ENCODE measurements at regions not wholly inside any gene's neighbourhood (a gene's known extent, or its start where the extent isn't known, plus 50 kb on each side); places are given as distances from the start of the nearest gene placed in this dataset.

DNA sequence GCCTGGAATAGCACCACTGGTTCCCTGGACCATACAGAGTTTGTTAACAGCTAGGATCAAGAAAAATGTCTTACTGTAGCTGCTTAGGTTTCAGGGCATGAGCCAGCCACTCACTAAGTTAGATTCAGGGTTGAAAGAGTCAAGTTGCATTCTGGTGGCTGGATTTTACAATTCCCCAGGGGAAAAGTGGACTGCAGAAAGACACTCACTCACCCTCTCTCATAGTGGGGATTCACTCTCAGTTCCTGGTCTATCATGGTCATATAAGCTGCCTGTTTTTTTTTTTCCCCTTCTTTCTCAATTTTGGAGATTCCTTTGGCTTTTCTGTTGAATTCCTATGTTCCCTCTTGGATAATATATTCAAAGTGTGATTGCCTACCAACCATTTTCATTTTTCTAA lies 744.2 kb upstream of the GRIA3 start:
- no peak for DNase-seq

DNA sequence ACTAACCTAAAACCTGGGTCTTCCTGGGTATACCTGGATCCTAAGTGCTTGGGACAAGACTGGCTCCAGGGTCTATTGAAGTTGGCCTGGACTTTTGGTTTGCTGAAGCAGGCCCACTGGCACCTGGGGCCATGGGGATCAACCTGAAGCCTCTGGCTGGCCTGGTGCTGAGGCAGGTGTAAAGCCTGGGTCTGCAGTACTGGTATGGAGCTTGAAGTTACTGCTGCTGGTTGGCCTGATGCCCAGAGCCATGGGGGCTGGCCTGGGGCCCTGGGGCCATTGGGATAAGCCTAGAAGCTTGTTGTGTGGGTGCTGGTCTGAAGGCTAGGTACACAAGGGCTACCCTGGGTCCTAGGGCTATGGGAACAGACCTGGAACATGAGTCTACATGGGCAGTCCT lies 743.2 kb upstream of the GRIA3 start:
- no peak for DNase-seq

DNA sequence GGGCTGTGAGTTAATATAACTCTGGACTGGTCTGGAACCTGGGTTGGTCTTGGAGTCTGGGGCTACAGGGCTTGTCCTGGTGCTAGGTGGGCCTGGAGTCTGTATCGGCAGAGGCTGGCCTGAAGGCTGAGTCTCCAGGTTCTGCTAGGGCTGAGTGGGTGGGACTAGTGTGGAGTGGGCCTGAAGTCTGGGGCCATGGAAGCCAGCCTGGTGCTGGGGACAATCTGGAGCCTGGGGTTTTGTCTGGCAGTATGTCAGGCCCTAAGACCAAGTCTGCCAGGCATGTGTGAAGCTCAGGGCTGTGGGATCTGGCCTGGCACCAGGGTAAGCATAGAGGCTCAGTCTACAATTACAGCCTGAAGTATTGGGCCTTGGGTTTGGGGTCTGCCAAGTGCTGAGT lies 742.6 kb upstream of the GRIA3 start:
- DNase-seq, result no peak

DNA sequence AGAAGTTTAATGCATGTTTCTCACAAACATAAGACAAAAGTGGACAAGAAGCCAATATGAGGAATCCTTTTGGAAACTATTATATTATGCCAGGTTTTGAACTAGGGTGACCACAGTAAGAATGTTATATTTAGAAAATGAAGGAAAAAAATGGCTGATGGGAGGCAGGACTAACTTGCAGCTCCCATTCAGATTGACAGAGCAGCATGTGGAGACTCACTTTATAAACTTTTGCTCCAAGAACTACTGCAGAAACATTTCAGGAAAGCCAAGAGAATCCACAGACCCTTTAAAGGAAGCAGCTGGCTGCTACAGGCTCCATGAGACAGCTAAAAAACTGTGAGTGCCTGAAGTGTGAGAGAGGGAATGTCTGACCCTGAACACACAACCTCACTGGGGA lies 738.6 kb upstream of the GRIA3 start:
- no peak for DNase-seq

DNA sequence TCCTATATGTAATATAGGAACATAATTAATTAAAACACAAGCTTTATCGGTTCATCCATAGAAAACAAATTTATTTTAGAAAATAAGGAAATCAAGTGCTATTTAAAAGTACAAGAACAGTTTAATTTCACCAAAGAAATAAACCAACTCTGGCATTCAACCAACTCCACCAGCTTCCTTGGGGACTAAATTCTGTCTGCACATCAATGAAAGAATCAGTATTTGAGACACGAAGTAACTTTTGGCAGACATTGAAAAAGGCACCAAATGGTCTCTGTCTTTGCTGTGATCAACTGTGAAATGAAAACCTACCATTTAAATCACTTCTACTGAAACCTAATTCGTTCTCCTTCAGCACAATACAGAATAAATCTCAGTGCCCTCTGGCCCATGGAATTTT lies 719.7 kb upstream of the GRIA3 start:
- no peak for DNase-seq

DNA sequence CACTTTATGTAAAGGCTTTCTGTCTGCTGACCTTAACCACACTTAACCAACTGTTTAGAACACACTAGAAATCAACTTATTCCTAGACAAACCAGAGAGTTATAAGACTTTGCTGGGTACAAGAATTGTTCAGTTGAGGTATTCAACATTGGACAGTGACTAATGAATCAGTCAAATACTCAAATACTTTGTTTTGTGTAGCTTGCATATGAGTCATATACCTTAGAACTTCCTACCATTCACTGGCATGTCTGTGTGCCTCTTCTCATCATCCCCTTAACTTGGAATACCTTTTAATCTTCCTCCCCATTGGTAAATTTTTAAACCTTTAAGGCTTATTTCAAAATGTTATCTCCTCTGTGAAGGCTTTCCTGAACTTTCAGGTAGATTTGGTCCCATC lies 708.8 kb upstream of the GRIA3 start:
- no peak for DNase-seq

DNA sequence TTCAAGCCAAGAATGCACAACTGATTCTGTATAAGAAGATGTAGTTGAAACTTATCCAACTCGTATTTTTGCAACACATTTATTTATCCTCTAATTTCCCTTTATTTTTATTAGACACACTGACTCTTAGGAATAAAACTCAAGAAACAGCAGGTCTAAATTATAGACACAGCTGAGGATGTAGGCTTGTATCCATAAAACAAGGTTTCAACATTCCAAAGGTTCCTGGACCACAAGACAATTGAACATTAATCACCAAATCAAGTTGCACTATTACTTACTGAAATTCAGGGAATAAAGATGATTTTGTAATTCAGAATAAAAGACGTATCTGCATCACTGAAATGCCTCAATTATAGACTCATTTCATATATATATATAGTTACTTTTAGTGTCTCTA lies 683.5 kb upstream of the GRIA3 start:
- DNase-seq, result no peak

DNA sequence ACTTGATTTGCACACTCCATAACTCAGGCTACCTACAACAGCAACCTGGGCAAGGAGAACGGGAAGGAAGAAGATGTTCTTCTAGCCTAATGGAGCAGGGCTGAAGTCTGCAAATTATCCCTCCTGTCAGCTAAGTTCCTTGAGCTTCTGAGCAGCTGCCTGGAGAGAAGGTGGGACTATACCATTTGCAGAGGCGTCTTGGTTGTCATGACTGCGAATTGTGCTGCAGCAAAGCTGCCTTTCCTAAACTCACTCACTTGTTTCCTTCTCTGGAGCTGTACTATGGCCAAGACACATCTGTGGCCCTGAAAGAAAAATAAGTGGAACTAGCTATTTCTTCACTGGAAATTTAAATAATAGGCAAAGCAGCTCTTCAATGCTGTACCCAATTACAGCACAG lies 682.4 kb upstream of the GRIA3 start:
- no peak for DNase-seq

DNA sequence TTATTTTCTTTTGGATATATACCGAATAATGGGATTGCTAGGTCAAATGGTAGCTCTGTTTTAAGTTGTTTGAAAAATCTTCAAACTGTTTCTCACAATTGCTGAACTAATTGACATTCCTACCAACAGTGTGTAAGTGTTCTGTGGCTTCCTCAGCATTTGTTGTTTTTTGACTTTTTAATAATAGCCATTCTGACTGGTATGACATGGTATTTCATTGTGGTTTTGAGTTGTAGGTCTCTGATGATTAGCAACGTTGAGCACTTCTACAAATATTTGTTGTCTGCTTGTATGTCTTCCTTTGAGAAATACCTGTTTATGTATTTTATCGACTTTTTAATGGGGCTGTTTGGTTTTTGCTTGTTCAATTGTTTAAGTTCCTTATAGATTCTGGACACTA lies 680.1 kb upstream of the GRIA3 start:
- no peak for DNase-seq

DNA sequence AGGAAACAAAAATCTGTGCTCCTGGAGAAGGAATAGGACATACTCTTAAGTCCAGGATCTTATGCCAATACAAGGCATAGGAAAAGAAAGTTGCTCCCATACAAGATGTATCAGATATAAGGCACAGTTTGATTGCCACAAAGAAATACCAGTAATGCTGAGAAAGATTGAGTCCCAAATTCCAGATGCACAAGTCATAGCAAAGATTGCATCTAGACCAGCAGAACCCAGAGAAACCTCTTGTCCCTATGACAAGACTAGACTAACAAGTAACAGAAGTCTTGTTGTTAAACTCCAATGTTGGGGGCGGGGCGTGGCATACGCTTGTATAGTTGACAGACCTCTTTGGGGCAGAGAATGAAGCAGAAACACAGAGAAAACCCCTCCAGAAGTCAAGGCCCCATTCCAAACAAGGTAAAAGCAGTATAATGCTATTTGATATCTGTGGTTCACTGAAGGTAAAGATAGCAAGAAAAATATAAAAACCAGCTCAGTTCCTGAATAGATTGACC lies 671.5 kb upstream of the GRIA3 start:
- no peak for DNase-seq

DNA sequence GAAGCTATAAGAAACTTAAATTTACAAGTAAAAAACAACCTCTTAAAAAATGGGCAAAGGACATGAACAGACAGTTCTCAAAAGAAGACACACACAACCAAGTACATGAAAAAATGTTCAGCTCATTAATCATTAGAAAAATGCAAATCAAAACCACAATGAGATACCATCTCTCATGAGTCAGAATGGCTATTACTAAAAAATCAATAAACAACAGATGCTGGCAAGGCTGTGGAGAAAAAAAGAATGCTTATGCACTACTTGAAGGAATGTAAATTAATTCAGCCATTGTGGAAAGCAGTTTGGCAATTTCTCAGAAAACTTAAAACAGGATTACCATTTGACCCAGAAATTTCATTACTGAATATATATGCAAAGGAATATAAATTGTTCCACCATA lies 666.3 kb upstream of the GRIA3 start:
- DNase-seq, result no peak

DNA sequence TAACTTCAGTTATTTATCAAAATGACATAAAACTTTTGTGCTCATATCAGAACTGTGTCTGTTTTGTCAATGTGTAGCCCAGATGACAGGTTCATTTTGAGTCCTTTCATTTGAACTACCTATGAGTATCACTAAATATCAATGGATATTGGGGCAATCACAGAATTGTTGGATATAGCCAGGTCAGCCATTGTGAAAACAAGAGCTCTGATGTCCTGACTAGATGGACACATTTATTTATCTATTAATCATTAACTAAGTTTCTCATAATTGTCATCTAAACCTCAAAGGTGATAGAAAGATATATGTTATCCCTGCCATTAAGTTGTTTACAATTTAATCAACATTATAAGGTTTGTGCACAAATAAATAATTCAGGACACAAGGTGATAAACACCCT lies 638.3 kb upstream of the GRIA3 start:
- DNase-seq, result no peak

DNA sequence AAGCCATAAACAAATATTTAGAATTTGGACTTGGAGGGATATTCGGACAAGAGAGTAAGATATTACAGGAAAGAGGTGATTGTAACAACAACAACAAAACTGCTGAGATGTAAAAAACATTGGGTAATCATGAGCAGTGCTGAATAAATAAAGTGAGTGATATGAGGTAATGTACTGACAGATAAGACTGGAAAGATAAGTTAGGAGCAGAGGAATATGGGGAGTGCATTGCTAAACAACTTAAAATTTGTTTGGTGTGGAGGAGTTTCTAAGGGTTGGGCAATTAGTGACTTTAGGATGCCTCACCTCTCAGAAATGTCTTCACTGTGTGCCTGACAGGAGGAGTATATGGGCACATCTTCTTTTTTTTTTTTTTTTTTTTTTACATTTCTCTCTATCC lies 637.8 kb upstream of the GRIA3 start:
- no peak for DNase-seq

DNA sequence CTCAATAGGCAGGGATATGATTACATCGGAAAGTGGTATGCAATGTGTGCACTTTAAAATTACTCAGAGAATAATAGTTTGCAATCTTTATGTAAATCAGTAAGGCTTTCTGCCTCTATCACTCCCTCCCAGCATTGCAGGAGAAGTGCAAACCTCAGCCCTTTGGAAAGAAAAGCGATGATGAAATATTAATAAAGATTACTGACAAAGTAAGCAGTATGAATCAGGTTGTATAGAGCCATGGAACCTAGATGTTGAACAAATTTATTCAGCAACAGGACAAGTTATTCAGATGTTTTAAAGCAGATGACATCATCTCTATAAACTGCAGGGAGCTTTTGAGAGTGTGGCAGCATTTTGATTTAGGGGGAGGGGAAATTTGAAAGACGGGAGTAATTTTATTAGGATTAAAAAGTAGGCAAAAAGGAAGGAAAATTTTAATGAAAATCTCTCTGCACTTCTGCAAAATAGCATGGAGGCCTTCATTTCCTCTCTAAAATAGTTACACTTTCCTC lies 631.7 kb upstream of the GRIA3 start:
- no peak for DNase-seq

DNA sequence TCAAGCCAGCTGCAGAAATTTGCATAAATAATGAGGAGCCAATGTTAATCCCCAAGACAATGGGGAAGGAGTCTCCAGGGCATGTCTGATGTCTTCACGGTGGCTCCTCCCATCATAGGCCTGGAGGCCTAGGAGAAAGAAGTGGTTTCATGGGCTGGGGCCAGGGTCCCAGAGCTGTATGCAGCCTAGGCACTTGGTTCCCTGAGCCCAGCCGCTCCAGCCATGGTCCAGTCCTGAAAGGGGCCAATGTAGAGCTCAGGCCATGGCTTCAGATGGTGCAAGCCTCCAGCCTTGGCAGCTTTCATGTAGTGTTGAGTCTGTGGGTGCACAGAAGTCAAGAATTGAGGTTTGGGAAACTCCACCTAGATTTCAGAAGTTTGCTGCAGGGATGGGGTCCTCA lies 628.2 kb upstream of the GRIA3 start:
- no peak for DNase-seq

DNA sequence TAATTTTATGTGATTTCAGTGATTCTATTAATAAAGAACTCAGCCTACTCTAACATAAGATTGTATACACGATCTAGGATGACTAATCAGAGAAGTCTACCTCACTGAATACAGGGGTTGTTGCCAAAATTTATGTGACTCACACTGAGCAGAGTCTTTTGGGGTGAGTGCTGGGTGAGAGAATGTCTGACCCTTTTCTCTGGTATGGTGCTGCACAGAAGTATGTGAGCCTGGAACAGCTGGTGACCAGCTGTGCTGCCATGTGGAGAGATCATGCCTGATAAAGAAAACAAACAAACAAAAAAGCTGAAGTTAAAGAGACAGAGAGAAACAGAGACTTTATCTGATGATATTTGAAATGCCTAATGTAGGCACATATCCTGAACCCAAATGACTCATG lies 618.1 kb upstream of the GRIA3 start:
- DNase-seq, result peak; percentile 3

DNA sequence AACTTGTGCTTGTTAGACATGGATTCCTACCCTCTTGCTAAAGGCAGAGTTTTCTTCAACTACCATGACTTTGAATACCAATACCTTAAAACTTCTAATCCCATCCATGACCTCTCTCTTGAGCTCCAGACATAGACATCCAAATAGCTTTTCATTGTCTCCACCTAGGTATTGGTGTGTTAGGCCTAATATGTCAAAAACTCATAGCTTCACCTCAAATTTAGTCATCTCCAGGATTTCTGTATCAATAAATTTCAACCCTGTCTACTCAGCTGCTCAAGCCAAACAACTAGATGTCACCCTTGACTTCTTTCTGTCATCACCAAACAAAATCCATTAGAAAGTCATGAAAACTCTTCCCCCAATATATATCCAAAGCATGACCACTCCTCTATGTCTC lies 617.7 kb upstream of the GRIA3 start:
- no peak for DNase-seq

DNA sequence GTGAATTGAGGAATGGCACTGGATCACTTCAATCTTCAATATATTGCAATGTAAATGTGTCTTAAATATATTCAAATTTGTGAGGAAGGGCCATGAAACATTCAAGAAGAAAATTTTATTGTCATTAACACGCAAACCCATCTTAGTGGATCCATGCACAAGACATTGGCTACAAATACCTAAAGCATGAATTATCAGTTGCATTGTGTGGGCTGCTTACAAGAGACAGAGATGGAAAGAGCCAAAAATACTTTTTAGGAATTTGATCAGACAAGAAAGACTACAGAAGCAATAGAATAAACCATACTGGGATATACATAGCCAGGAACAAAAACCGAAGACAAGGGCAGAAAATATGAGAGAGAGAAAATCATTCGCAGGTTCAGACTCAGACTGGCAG lies 616.2 kb upstream of the GRIA3 start:
- DNase-seq, result no peak

DNA sequence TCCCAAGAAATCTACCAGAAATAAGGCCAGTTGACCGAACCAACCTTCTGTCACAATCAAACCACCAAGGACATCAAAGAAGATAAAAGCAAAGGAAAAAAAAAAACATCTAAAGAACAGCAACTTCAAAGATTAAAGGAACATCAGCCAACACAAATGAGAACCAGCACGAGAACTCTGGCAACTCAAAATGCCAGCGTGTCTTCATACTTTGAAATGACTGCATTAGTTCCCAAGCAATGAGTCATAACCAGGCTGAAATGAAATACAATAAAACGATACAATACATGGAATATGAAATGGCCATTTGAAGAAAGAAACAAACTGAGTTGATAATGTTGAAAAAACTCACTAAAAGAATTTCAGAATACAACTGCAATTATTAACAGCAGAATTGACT lies 611.6 kb upstream of the GRIA3 start:
- DNase-seq, result no peak

DNA sequence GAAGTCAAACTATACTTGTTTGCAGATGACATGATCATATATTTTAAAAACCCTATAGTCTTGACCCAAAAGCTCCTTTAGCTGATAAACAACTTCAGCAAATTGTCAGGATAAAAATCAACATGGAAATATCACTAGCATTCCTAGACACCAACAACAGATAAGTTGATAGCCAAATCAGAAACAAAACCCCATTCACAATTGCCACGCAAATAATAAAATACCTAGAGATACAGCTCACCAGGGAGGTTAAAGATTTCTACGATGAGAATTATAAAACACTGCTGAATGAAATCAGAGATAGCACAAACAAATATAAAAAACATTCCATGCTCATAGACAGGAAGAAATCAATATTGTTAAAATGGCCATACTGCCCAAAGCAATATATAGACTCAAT lies 605.0 kb upstream of the GRIA3 start:
- DNase-seq, result no peak

DNA sequence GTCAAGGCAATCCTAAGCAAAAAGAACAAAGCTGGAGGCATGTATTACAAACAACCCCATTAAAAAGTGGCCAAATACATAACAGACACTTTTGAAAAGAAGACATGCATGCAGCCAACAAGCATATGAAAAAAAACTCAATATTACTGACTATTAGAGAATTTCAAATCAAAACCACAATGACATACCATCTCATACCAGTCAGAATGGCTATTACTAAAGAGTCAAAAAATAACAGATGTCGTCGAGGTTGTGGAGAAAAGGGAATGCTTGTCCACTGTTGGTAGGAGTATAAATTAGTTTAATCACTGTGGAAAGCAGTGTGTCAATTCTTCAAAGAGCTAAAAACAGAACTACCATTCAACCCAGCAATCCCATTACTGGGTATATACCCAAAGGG lies 604.6 kb upstream of the GRIA3 start:
- DNase-seq, result no peak

DNA sequence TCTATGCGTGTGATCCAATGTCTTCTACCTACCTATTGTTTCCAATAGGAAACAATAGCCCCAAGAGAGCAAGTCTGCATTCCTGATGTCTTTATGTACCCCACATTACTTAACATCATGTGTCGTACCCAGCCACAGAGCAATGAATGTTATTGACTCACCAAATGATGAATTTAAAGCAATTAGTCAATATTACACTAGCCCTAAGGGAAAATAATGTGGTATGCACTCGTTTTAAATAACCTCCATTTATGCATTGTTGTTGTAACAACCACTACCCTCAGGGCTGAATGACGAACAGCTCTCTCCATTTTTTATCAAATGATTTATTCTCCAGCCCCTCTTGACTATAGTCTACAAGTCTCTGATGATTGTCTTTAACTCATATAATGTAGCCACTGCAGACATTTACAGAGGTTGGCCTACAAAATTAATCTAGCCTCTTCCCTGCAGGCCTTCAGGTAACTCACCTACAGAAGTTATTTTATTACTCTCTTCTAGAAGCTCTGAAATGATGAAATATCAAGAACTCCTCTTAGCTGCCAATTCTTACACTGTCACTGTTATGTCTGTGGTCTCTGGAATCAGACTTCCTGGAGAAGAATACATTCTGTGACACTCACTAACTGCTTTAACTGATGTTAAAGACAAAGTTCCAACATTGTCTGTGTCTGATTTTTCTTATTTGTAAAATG lies 601.7 kb upstream of the GRIA3 start:
- DNase-seq, result no peak

DNA sequence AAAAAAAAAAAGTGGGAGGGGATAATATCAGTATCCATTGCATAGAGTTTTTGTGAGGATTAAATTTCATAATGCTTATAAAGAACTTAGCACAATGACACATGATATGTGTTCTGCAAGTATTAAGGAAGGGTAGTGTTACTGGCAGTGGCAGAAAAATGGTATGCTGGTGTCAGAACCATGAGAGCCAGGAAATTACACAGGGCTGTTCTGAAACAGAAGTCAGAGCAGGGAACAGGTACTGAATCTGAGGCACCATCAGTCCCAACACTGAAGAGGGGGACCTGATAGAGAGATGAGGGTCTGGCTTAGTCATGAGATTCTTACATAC lies 601.1 kb upstream of the GRIA3 start:
- no peak for DNase-seq

DNA sequence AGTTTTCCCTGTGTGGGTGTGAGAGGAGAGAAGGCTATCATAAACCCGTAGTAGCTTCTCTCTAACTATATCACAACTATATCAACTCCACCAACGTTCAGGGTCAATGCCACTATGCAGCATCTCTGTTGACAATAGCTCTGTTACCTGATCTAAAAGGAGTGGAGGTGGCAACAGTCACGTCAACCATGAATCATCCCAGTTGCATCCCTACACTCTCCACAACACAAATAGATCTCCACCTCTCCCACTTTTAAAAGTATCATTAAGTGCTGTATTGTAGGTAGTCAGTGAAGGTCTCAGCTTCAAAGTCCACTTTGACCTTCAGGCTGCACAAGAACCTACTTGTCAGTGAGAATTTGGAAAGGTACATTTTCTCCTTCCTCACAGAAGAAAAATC lies 600.5 kb upstream of the GRIA3 start:
- no peak for DNase-seq

DNA sequence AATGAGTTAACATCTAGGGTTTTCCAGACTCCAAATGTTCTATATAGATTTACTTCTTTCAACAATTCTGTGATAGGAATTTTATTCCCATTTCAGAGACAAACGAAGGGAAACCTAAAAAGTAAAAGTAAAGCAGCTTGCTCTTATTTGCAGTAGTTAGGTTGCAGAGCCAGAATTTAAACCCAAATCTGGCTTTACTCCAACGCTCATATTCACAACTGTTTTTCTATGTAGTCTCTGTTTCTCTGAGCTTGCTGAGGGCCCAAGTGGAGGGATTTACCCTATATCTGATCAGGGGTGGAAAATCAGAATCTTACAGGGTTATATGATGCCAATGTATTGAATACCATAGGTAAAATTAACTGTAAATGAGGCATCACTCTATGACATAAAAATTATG lies 599.1 kb upstream of the GRIA3 start:
- no peak for DNase-seq

DNA sequence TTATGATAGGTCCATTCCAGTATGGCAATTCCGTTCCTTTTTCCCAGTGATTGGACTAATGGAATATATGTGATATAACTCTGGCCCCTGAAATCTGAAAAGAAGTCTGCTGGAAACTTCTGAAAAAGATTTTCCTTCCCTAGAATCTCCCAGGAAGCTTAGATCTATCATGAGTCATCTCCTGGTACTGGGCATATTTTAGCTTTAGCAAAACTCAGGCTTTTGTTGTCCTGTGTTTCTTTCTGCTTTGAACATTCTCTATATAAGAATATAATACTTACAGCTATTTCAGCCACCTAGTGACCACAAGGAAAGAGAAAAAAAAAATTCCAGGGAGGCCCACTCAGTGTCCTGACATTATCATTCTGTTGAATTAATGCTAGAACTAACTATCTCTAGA lies 597.2 kb upstream of the GRIA3 start:
- DNase-seq, result no peak

Data from NCI-H226 (cell line).